GM19043 (cell line): ENCODE measurements at regions not wholly inside any gene's neighbourhood (a gene's known extent, or its start where the extent isn't known, plus 50 kb on each side); places are given as distances from the start of the nearest gene placed in this dataset.
"Not testable (repeated sequence)": the region's sequence is repeated elsewhere in the genome, so short reads cannot be mapped to it uniquely, and the experiment has no call there.

Experiments
- ATAC-seq: cut with Tn5 transposase; IDR thresholded peaks from one replicate; pipeline ENCODE4 v1.9.1; 2021; ENCODE audit warnings: low read depth; ENCODE audit not compliant: unreplicated experiment

DNA sequence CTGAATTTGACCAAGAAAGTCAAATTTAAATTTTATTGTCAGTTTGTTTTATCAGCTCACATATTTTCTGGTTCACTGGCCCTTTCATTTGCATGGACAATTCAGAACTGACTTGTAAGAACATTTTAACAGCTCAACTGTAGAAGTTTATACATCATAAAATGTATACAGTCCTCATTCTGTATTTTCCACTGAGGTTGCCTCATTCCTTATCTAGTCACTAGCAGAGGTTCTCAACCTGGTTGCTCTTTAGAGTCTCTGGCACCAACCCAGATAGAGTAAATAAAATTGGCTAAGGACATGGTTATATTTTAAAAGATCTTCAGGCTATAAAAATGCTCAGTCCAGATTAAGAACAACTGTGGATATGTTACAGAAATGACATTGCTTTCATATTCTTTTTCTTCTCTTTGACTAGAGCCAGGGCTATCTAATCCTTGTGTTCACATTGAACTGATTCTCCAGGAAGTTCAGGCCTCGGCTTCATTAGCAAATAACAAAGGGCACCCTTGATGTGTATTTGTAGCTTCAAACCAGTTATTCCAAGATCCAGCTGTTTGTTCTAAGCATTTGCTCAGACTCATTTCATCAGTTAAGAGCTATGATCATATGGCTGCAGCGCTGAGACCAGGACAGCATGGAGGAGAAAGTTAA, 782.5 kb downstream of the ETS1 start:
- ATAC-seq, result no peak

DNA sequence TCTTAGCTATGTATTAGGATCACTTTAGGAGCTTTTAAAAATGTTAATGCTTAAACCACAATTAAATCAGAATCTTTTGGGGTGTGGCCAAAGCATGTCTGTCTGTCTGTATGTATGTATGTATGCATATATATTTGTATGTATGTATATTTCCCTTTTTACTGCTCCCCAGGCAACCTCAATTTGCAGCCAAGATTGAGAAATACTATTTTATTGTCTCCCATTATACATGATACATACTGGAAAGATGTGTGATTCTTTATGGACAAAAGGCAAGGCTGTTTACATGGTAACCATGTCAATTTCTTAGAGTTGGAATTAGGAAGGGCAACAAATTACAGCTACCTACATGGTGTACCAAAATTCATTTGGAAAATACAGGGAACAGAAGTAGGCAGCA, 783.6 kb downstream of the ETS1 start:
- ATAC-seq, result no peak

DNA sequence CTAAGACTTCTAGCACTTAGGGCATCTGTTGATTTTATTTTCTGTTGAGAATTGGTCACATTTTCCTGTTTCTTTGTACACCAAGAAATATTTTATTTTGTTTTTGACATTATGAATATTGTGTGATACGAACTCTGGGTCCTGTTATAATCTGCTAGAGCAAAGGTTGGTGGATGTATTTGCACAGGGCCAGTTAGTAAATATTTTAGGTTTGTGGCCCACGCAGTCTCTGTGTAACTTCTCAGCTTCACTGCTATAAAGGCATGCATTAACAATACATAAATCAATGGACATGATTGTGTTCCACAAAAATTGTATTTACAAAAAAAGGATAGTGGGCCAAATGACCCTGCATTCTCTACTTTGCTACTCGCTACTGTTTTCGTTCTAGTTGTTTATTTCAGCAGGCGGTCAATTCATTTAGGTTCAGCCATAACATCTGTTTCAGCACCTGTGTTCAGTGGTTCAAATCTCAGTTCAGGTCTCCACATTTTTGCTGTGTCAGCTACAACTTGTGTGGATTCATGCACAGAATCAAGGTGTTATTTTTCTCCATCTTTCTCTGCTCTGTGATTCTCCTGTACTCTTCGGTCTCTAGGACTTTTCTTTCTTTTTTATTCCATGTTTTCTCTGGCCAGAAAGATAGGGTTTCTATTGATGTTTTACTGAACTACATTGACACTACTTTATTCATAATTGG, 786.2 kb downstream of the ETS1 start:
- no peak for ATAC-seq

DNA sequence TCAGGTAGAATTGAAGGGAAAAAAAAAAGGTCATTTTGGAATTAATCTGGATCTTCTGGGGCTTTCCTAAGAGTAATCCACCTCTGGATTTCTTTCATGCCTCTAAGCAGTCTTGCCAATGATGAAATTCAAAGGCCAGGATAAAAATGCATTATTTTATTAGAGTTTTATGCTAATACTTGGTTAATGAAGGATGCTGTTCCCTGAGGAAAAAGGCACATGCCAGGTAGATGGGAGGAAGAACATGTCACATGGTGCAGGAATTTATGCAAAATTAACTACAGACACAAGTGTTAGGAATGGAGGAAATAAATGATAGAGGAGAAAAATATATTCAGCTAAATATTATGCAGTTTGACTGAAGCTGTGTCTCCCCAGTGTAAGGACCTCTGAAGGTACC, 792.0 kb downstream of the ETS1 start:
- no peak for ATAC-seq

DNA sequence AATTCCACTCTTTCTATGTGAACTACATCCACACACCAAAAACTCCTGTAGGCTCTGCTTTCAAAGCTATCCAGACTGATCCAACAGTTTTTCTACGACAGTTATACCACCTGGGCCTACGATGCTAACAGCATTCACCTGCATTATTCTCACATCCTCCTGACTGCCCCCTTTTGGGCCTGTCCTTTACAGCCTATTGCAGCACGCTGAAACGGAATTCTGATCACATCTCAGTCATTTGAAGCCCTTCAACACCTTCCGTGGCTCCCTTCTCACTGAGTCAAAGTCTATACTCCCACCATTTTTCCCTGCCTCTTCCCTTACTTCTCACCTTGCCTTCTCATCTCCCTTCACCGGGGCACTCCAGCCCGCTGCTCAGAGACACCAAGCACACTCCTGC, 791.3 kb upstream of the KIRREL3 start:
- ATAC-seq, result no peak

DNA sequence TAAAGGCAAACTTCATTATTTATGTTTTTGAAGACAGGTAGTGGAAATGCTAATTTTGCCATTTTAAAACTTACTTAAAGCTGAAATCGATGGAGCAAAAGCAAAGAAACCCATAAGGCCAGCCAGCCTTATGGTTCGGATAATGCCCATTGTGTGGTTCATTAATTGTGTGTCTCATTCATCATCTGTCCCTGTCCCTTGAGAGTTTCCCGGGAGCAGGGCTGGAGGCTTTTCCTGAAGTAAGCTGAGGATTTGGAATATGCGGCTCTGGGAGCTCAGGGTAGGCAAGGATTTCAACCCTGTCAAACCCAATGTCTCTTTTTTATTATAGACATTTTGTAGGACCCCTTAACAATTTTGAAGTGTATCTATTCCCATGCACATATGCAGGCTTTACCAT, 790.0 kb upstream of the KIRREL3 start:
- ATAC-seq, result no peak

DNA sequence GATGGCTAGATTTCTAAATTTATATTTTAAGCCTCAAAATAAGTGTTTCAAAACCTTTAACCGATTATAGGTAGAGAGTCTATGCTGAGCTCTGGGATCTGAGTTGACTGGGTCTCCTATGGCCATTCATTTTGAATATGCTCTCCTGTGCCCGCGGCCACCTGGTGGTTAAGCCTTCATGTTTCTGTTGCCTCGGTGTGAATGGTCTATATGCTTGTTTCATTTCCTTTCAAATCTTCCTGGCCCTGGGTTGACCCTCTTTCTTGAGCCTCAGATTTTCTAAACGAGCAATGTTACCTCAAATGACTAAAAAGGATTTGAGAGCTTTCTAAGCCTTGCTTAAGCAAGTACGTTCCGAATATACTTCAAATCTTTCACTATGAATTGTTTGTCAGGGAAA, 789.4 kb upstream of the KIRREL3 start:
- ATAC-seq, result peak; percentile 52

DNA sequence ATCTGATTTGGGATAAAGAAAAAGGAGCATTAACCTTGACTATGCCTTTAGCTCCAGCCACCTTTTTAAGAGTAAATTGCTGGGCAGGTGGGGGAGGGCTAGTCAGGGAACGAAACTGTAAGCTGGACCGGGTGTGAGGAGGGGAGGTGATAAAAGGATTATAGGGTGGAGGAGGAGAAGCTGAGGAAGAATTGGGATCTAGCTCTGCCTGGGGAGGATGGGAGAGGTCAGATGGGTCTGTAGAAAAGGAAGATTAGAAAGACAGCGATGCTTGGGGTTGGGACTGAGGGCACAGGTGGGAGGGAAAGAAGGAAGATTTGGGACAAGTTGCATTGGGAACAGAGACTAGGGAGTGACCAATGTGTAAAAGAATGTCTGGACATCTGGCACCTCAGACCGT, 772.4 kb upstream of the KIRREL3 start:
- ATAC-seq, result not testable (repeated sequence)

DNA sequence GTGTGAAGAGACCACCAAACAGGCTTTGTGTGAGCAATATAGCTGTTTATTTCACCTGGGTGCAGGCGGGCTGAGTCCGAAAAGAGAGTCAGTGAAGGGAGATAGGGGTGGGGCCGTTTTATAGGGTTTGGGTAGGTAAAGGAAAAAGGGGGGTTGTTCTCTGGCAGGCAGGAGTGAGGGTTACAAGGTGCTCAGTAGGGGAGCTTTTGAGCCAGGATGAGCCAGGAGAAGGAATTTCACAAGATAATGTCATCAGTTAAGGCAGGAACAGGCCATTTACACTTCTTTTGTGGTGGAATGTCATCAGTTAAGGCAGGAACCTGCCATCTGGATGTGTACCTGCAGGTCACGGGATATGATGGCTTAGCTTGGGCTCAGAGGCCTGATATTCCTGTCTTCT, 768.4 kb upstream of the KIRREL3 start:
- not testable (repeated sequence) for ATAC-seq

DNA sequence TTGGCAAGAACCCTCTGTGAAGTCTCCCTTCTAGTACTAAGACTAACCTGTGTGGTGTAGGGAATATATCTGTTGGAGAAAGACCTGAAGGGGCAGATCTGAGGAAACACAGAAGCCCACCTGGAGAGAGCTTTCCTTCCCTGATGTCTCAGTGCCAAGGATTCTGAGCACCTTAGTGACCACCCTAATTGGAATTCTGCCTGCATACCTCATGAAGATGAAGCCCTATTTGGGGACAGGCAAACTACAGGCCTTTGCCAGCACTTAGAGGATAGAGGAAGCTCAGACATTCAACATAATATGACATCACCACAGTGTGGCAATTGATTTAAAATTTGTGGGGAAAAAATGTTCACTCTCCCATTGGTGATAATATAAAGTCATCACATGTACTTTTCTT, 766.2 kb upstream of the KIRREL3 start:
- no peak for ATAC-seq

DNA sequence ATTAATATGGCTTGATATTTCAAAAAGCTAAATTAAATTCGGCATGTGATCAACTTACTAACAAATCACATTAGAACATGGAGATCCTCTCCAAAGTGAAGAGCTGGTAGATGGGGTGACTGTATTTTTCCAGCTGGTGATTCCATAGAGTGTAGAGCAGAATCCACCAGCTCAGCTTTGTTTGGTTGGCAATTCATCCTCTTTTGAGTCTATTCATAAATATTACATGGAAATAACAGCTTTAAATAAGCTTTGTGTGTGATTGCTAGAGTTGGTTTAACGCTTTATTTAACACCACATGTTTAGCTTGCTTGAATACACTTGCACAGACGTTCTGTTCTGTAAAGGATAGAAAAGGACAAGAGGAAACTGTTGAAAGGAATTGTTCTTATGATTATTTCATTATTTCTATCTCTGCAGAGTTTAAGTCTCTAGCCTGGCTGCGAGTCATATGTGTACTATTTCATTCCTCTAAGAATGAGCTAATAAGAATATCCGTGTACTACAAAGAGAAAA, 738.3 kb upstream of the KIRREL3 start:
- ATAC-seq, result no peak

DNA sequence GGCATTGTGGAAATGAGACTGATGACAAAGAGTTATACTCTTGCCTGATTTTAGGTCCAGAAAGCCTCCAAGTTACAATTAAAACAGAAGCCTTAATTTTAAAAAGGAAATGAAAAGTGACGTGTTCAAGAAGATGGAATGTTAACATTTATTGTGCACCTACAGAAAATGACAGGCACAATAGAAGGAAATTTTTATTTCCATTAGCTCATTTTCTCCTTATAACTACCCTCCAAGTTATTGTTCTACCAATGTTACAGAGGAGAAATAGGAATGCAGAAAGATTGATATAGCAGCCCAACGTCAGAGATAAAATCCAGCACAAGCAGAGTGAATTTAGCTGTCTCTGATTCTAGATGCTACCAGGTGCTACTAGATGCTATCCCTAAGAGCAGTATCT, 736.9 kb upstream of the KIRREL3 start:
- no peak for ATAC-seq

DNA sequence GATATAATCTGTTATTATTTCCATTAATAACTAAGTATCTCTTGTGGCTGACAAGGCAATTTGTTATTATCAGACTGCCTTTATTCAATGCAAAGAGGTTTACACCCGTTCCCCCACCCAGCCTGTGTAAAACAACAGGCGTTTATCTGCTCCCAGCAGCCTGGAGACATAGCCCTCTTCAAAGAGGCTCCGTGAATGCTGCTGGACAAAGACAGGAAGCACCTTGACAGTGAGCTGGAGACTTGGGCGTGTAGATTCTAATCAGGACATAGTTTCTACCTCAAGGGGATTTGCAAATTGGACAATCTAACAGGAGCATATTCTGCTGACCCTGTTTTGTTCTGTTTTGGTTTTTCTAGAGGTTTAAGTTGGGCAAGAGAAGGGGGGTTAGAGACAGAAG, 733.0 kb upstream of the KIRREL3 start:
- no peak for ATAC-seq

DNA sequence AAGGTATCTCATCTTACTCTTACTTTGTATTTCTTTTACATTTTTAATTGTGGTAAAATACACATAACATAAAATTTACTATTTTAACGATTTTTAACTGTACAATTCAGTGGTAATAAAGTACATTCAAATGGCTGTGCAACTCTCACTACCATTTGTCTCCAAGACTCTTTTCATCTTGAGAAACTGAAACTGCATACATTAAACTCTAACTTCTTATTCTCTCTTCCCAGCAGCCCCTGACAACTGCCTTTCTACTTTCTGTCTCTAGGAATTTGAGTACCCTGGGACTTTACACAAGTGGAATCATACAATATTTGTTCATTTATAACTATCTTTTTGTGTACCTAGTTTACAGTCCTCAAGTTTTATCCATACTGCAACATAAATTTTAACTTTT, 725.8 kb upstream of the KIRREL3 start:
- no peak for ATAC-seq

DNA sequence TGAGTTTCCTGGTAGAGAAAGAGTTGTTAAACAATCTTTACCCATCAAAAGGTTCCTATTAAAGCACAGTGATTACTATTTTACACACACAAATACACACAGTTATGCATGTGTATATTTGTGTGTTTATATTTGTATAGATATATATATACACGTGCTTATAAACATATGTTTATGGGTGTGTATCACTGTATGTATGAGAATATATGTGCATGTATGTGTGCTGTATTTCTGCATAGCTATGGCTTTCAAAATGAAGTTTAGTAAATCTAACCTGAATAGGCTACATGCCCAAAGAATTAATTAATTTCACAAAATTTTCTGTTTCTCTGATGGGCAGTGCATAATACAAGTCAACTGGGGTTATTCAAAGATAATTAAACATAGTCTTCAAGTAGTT, 723.1 kb upstream of the KIRREL3 start:
- no peak for ATAC-seq

DNA sequence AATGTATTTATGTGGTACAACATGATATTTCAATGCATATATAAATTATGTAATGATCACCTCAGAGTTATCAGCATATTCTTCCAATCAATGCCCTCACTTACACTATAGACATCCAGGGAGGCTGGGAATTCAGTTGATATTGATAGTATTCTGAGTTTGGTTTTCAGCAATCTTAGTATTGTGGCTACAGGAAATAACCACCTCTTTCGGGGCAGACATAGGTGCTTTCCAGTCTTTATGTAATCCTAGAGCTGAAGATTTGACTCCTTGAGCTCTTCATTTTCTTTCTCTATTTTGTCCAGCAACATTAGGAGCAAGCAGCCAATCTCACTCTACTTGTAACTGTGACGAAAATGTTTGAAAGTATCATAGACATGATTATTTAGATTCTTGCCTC, 712.7 kb upstream of the KIRREL3 start:
- no peak for ATAC-seq

DNA sequence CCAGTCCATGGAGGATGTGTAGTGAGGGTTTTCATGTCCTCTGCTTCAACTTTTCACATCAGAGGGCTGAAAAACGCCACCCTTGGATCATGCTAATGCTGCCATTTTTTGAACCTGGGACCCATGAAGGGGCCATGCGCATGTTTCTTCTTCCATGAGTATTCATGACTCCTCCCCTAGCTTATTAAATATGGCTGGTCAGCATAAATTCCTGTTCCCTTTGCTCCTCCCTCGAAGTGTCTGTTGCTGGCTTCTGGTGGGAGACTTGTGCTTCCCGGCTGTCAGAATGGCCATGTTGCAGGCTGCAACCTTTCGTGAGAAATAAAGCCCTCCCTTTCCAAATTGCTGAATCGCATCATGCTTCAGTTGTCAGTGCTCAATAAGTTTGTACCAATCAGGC, 711.2 kb upstream of the KIRREL3 start:
- ATAC-seq, result no peak

DNA sequence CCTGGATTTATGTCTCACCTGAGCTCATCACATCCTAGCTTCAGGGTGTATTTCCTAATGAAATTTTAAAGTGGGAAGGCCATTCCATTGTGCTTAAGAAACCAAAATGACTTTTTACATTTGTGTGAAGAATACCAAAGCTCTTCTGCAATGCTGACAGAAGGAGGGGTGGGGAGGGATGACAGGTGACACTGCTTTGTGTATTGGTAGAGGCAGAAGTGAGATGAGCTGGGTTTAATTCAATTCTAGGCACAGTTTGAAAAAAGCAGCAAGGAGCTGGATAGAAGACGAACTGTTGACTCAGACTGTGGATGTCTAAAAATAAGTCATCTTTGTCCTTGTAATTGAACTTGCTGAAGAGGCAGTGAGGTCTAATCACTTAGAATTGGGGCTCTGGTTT, 710.3 kb upstream of the KIRREL3 start:
- no peak for ATAC-seq

DNA sequence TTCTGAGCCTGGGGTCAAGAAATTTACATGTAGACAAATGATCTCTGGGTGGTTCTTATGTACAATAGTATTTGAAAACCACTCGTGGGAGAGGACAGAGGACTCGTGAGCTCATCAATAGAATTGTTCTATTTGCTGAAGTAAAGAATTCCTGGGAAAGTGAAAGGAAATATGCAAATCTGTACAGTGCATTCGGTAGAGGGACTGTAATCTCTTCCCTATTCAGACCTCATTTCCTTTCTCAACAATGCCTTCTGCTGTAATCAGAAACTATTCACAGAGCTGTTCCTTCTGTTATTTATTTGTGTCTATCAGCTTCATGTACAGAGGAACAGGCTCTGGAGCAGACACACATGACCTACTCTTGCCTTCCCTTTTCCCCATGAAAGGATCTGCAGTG, 709.4 kb upstream of the KIRREL3 start:
- ATAC-seq, result no peak

DNA sequence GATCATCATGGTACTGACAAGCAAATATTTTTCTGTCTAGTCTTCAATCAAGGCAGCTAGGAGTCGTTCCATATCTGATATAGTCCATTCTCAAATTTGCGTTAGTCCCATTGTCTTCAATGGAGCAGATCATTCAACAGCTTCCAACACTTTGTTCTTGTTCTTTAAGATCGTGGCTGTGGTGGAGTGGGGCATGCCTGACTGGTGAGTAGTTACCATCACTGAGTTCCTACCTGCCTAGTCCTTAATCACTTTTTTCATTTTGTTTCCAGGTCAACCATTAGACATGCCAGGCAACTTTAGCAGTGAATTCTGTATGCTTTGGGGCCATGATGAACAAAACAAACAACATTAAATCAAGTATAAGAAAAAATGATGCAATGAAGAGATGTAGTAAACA, 693.1 kb upstream of the KIRREL3 start:
- no peak for ATAC-seq

DNA sequence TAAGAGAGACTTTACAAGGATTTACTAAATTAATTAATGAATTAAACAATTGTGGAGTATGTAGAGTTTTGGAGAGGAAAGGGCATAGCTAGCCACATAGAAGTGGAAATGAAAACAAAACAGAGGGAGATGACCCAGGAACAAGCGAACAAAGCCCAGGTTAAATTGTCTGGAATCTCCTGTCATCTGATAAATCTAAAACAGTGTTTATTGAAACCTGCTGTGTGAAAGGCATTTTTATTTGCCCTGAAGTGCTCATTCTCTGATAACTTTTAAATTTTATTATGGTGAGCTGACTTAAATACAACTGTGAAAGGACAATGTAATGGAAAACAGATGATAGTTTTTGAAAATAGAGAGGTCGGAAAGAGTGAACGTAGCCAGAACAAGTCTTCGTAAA, 682.8 kb upstream of the KIRREL3 start:
- ATAC-seq, result no peak

DNA sequence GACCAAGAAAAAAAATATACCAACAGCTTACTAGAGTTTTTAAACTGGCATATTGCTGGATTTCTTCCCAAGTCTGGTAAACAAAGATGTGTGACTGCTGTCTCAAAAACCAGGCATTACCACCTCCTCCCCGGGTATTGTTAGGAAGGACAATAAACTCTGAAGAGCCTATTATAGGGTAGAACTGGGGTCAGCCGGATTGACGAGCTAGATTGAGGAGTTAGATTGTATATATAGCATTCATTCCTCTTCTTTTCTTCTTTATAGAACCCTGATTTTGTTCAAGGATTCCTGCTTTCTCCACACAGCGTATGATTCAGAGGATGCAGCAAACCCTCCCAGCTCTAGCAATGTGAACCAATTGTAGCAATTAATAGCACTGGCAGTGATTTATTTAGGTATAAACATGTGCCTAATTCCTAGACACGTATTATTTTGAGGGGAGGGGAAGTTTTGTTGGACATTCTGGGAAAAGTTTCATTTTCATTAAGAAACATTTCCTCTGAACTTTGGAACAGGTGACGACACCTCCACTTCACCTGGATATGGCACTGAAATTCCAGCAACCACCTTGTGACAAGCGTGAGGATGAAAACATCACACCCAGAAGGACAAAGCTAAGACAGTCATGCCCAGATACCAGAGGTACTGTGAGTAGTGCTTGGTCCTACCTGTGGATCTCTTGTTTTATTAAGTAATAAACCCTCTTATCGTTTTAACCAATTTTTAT, 679.4 kb upstream of the KIRREL3 start:
- ATAC-seq, result no peak
